H1 (cell line): ENCODE measurements at regions not wholly inside any gene's neighbourhood (a gene's known extent, or its start where the extent isn't known, plus 50 kb on each side); places are given as distances from the start of the nearest gene placed in this dataset.

Experiments used
- CTCF ChIA-PET: fragments of 300-600 bp; sonication (Branson Sonifier 250); formaldehyde crosslinking; loops from one replicate; lab custom pipeline; 2021; ENCODE audit not compliant: partially characterized antibody; lab: Charles Lee
- POLR2A ChIA-PET: fragments of 300-600 bp; sonication (Branson Sonifier 250); formaldehyde crosslinking; loops from one replicate; lab custom pipeline; 2021; ENCODE audit warnings: inconsistent platforms; ENCODE audit not compliant: partially characterized antibody; lab: Charles Lee
- DNase-seq, 2 experiments: peaks; one replicate each; pipeline versions ENCODE4 v3.0.0 to v3.0.0-alpha.2; 2010 to 2022; ENCODE audit warnings: low spot score in 2 of 2, low read depth in 1 of 2, mixed read lengths in 1 of 2
- FAIRE-seq: peaks from 2 replicates; lab custom pipeline; 2011; peaks lifted over from hg19 to GRCh38; lab: Jason Lieb, UNC
- H2AFZ ChIP-seq: 2 replicates; pipeline ENCODE4 v1.8.1; 2012; ENCODE audit warnings: low read length, inconsistent platforms
- H2AK5ac ChIP-seq: 2 replicates; pipeline ENCODE4 v1.6.1; 2013; ENCODE audit warnings: low read depth, low read length
- H2BK120ac ChIP-seq: replicated peaks from 2 replicates; pipeline ENCODE3; 2013; ENCODE audit warnings: low read depth, low read length, inconsistent platforms
- H2BK12ac ChIP-seq: 2 replicates; pipeline ENCODE4 v1.6.1; 2013; ENCODE audit warnings: low read depth, low read length
- H2BK15ac ChIP-seq: 2 replicates; pipeline ENCODE4 v1.6.1; 2013; ENCODE audit warnings: low read length
- H2BK20ac ChIP-seq: 2 replicates; pipeline ENCODE4 v1.6.1; 2013; ENCODE audit warnings: low read length
- H2BK5ac ChIP-seq: 2 replicates; pipeline ENCODE4 v1.6.1; 2013; ENCODE audit warnings: low read depth, low read length
- H3K14ac ChIP-seq: 2 replicates; pipeline ENCODE4 v1.6.1; 2013; ENCODE audit warnings: inconsistent platforms; ENCODE audit not compliant: insufficient read length
- H3K18ac ChIP-seq: 2 replicates; pipeline ENCODE4 v1.6.1; 2013; ENCODE audit warnings: low read length; ENCODE audit errors: extremely low read depth
- H3K23ac ChIP-seq: 2 replicates; pipeline ENCODE4 v1.6.1; 2013; ENCODE audit warnings: inconsistent platforms; ENCODE audit not compliant: insufficient read length
- H3K23me2 ChIP-seq: 2 replicates; pipeline ENCODE4 v1.6.1; 2013; ENCODE audit warnings: low read depth, low read length
- H3K27ac ChIP-seq: 2 replicates; pipeline ENCODE4 v1.6.1; 2011; ENCODE audit warnings: low read depth, low read length, inconsistent platforms
- H3K27me3 ChIP-seq, 4 experiments: replicated peaks in 1 of 4; 1 replicate in 1 of 4; 2 replicates in 3 of 4; pipeline versions ENCODE4 v1.6.1 to v1.8.1; 2011 to 2013; ENCODE audit warnings: low read length in 3 of 4, mild to moderate bottlenecking in 3 of 4, inconsistent platforms in 2 of 4, mixed read lengths in 2 of 4, moderate library complexity in 1 of 4; ENCODE audit not compliant: control insufficient read depth in 3 of 4, insufficient read depth in 3 of 4; ENCODE audit errors: extremely low read depth in 1 of 4
- H3K36me3 ChIP-seq, 4 experiments: 2 replicates each; pipeline versions ENCODE4 v1.6.1 to v1.8.1; 2011 to 2013; ENCODE audit warnings: mild to moderate bottlenecking in 4 of 4, low read length in 3 of 4, moderate library complexity in 2 of 4, control low read depth in 1 of 4, inconsistent platforms in 1 of 4; ENCODE audit not compliant: insufficient read depth in 4 of 4, control insufficient read depth in 2 of 4
- H3K4ac ChIP-seq: replicated peaks from 2 replicates; pipeline ENCODE3; 2013; ENCODE audit warnings: low read length, low read depth, mixed read lengths, inconsistent platforms; ENCODE audit not compliant: insufficient read length
- H3K4me1 ChIP-seq, 4 experiments: replicated peaks in 1 of 4; 1 replicate in 1 of 4; 2 replicates in 3 of 4; pipeline versions ENCODE4 v1.6.1 to v1.8.1; 2011 to 2013; ENCODE audit warnings: low read length in 3 of 4, inconsistent platforms in 2 of 4, mixed read lengths in 1 of 4; ENCODE audit not compliant: insufficient read depth in 4 of 4, control insufficient read depth in 3 of 4
- H3K4me2 ChIP-seq, 2 experiments: 2 replicates each; pipeline versions ENCODE4 v1.6.1 to v1.8.1; 2011 to 2013; ENCODE audit warnings: low read depth in 2 of 2, low read length in 2 of 2, control low read depth in 1 of 2, inconsistent platforms in 1 of 2, mild to moderate bottlenecking in 1 of 2; ENCODE audit not compliant: insufficient read depth in 1 of 2
- H3K4me3 ChIP-seq, 4 experiments: fragments of 200-600, 300-600 bp in 1 of 4; sonication (generic), shearing (Covaris generic), sonication (Bioruptor Twin) in 1 of 4; 2 replicates each; pipeline versions ENCODE4 v1.5.1 to v1.8.1; 2011 to 2016; ENCODE audit warnings: low read length in 4 of 4, low read depth in 3 of 4, control low read depth in 2 of 4, inconsistent platforms in 2 of 4, mild to moderate bottlenecking in 2 of 4, mixed read lengths in 1 of 4, moderate library complexity in 1 of 4; ENCODE audit not compliant: insufficient read depth in 2 of 4; ENCODE audit errors: extremely low read depth in 1 of 4
- H3K56ac ChIP-seq: replicated peaks from 2 replicates; pipeline ENCODE3; 2013; ENCODE audit warnings: low read depth, mild to moderate bottlenecking, mixed read lengths, low read length, inconsistent platforms; ENCODE audit not compliant: insufficient read length
- H3K79me1 ChIP-seq: 2 replicates; pipeline ENCODE4 v1.6.1; 2013; ENCODE audit warnings: low read depth, low read length, control low read depth
- H3K79me2 ChIP-seq, 2 experiments: 2 replicates each; pipeline versions ENCODE4 v1.6.1 to v1.8.1; 2012 to 2013; ENCODE audit warnings: low read length in 2 of 2, mild to moderate bottlenecking in 2 of 2, inconsistent platforms in 1 of 2; ENCODE audit not compliant: insufficient read depth in 2 of 2, control insufficient read depth in 1 of 2
- H3K9ac ChIP-seq, 4 experiments: replicated peaks in 1 of 4; 1 replicate in 1 of 4; 2 replicates in 3 of 4; pipeline versions ENCODE4 v1.6.1 to v1.8.1; 2011 to 2013; ENCODE audit warnings: low read depth in 3 of 4, low read length in 3 of 4, control low read depth in 2 of 4, mild to moderate bottlenecking in 2 of 4, moderate library complexity in 2 of 4, inconsistent platforms in 1 of 4; ENCODE audit errors: extremely low read depth in 1 of 4
- H3K9me3 ChIP-seq, 2 experiments: 2 replicates each; pipeline versions ENCODE4 v1.6.1 to v1.8.1; 2012 to 2013; ENCODE audit warnings: mild to moderate bottlenecking in 2 of 2, moderate library complexity in 2 of 2, control low read depth in 1 of 2, inconsistent platforms in 1 of 2, low read depth in 1 of 2, low read length in 1 of 2, mixed read lengths in 1 of 2; ENCODE audit not compliant: insufficient read depth in 2 of 2
- H4K20me1 ChIP-seq, 2 experiments: replicated peaks in 1 of 2; 2 replicates each; pipeline versions ENCODE3 to v1.8.1; 2011 to 2013; ENCODE audit warnings: inconsistent platforms in 2 of 2, low read length in 2 of 2, mild to moderate bottlenecking in 1 of 2; ENCODE audit not compliant: insufficient read depth in 2 of 2, control insufficient read depth in 1 of 2
- H4K5ac ChIP-seq: 2 replicates; pipeline ENCODE4 v1.6.1; 2013; ENCODE audit warnings: low read length, low read depth, mixed read lengths, inconsistent platforms; ENCODE audit not compliant: insufficient read length
- H4K8ac ChIP-seq: 2 replicates; pipeline ENCODE4 v1.8.0; 2013; ENCODE audit warnings: mild to moderate bottlenecking, moderate library complexity, low read length, inconsistent platforms; ENCODE audit not compliant: insufficient read depth; ENCODE audit errors: extremely low read depth
- H4K91ac ChIP-seq: replicated peaks from 2 replicates; pipeline ENCODE3; 2013; ENCODE audit warnings: low read length, mixed read lengths, inconsistent platforms; ENCODE audit not compliant: insufficient read length
- CBX8 ChIP-seq: fragments of 300-800, 300-1000 bp; sonication (generic); IDR thresholded peaks from 2 replicates; pipeline ENCODE4 v1.7.1; 2016; ENCODE audit warnings: low read depth, low read length, borderline replicate concordance
- FOSL1 ChIP-seq: IDR thresholded peaks from 2 replicates; pipeline ENCODE4 v1.6.1; 2011; ENCODE audit warnings: mild to moderate bottlenecking, low read depth, low read length, moderate library complexity; ENCODE audit not compliant: insufficient read depth
- KDM4A ChIP-seq: IDR thresholded peaks from one replicate; pipeline ENCODE4 v1.7.1; 2012; ENCODE audit warnings: low read depth, mild to moderate bottlenecking, moderate library complexity, low read length, inconsistent platforms; ENCODE audit not compliant: severe bottlenecking
- NRF1 ChIP-seq: IDR thresholded peaks from 2 replicates; pipeline ENCODE4 v1.6.1; 2011; ENCODE audit warnings: mild to moderate bottlenecking, low read depth, low read length, improper control_type of control experiment
- PHF8 ChIP-seq: fragments of 200-600 bp; sonication (generic); conservative IDR thresholded peaks from 2 replicates; pipeline ENCODE4 v1.7.1; 2012; ENCODE audit warnings: low read depth, mild to moderate bottlenecking, inconsistent platforms, low read length, moderate library complexity
- POLR2A ChIP-seq, 2 experiments: IDR thresholded peaks; 1 replicate in 1 of 2; 2 replicates in 1 of 2; pipeline ENCODE4 v1.6.1; 2011; ENCODE audit warnings: low read depth in 2 of 2, low read length in 2 of 2, mild to moderate bottlenecking in 2 of 2; ENCODE audit errors: control extremely low read depth in 1 of 2
- POU5F1 ChIP-seq: IDR thresholded peaks from 2 replicates; pipeline ENCODE4 v1.6.1; 2011; ENCODE audit warnings: low read depth, mild to moderate bottlenecking, low read length, moderate library complexity
- RBBP5 ChIP-seq: IDR thresholded peaks from 2 replicates; pipeline ENCODE4 v1.7.1; 2012; ENCODE audit warnings: low read depth, mild to moderate bottlenecking, inconsistent platforms, low read length, moderate library complexity, borderline replicate concordance
- RFX5 ChIP-seq: IDR thresholded peaks from 2 replicates; pipeline ENCODE4 v1.6.1; 2011; ENCODE audit warnings: low read depth, low read length, improper control_type of control experiment, borderline replicate concordance
- SIX5 ChIP-seq: IDR thresholded peaks from 2 replicates; pipeline ENCODE4 v1.6.1; 2011; ENCODE audit warnings: mild to moderate bottlenecking, low read depth, low read length
- TAF7 ChIP-seq: optimal IDR thresholded peaks from 2 replicates; pipeline ENCODE3; 2011; ENCODE audit warnings: low read depth, mild to moderate bottlenecking, inconsistent platforms, low read length, moderate library complexity, borderline replicate concordance
- USF2 ChIP-seq: IDR thresholded peaks from 2 replicates; pipeline ENCODE4 v1.6.1; 2011; ENCODE audit warnings: low read length, improper control_type of control experiment
- YY1 ChIP-seq: IDR thresholded peaks from 2 replicates; pipeline ENCODE4 v1.6.1; 2011; ENCODE audit warnings: low read depth, mild to moderate bottlenecking, low read length
- ZNF274 ChIP-seq: IDR thresholded peaks from 2 replicates; pipeline ENCODE4 v1.7.0; 2012; ENCODE audit warnings: low read length, borderline replicate concordance; ENCODE audit errors: extremely low read depth

- no peak overlapping the region for H3K4ac ChIP-seq
- H3K79me1 ChIP-seq, result no peaks in the 10 kb centered on the region
- H3K18ac ChIP-seq, result no peak overlapping the region
- no peak overlapping the region for H3K27ac ChIP-seq
- no peak overlapping the region for H2BK15ac ChIP-seq
- FAIRE-seq, result no peak
- no peak overlapping the region for H2BK120ac ChIP-seq
- no peak overlapping the region for H4K8ac ChIP-seq
- no peaks in the 10 kb centered on the region for H4K20me1 ChIP-seq
- H2BK20ac ChIP-seq, result no peak overlapping the region
- H3K4me1 ChIP-seq, result no peaks in the 10 kb centered on the region
- H3K23me2 ChIP-seq, result peaks cover 8% of the 10 kb centered on the region; the same call in 1 of the 2 replicates
- DNase-seq, result no peak
- H3K9me3 ChIP-seq, result no peaks in the 10 kb centered on the region
- no peak overlapping the region for H3K4me2 ChIP-seq
- H4K5ac ChIP-seq, result no peak overlapping the region
- no peaks in the 10 kb centered on the region for H3K36me3 ChIP-seq
- H3K4me3 ChIP-seq, result no peak overlapping the region
- H3K27me3 ChIP-seq, result no peaks in the 10 kb centered on the region
- ChIA-PET POLR2A (no interaction called here), CTCF (interaction anchor here (1.2 kb wide), 1 partner anchor 14 kb away, joined by 4 read pairs; no protein-coding TSS in a partner anchor)
- no peak overlapping the region for H4K91ac ChIP-seq
- no peak overlapping the region for H2BK5ac ChIP-seq
- TF ChIP-seq POLR2A (IDR thresholded peaks at IDR 0.05; ENCODE audit: control extremely low read depth in 1 of 2, low read depth in 2 of 2, low read length in 2 of 2), result no peak
- TF ChIP-seq RFX5, result no peak
- no peak for TF ChIP-seq KDM4A
- no peak for TF ChIP-seq PHF8
- TF ChIP-seq YY1, result no peak
- no peak for TF ChIP-seq NRF1
- TF ChIP-seq FOSL1, result no peak
- TF ChIP-seq SIX5, result no peak
- no peak for TF ChIP-seq TAF7
- TF ChIP-seq CBX8, result no peak
- no peak for TF ChIP-seq ZNF274
- TF ChIP-seq USF2, result no peak
- no peak for TF ChIP-seq RBBP5
- TF ChIP-seq POU5F1, result no peak
- no peaks in the 10 kb centered on the region for H3K79me2 ChIP-seq
- H2AFZ ChIP-seq, result no peak overlapping the region
- H3K23ac ChIP-seq, result no peak overlapping the region
- no peak overlapping the region for H3K56ac ChIP-seq
- H3K14ac ChIP-seq, result no peak overlapping the region
- H2BK12ac ChIP-seq, result no peak overlapping the region
- H2AK5ac ChIP-seq, result no peak overlapping the region
- H3K9ac ChIP-seq, result no peak overlapping the region
Observed at GRCh38 chr16:6656760-6657159, 675.9 kb upstream of the RBFOX1 start.
